IMR-90 (cell line): ENCODE measurements at regions not wholly inside any gene's neighbourhood (a gene's known extent, or its start where the extent isn't known, plus 50 kb on each side); places are given as distances from the start of the nearest gene placed in this dataset.

Experiments used
- CEBPB ChIP-seq: IDR thresholded peaks from 2 replicates; pipeline ENCODE4 v1.6.1; 2012; ENCODE audit warnings: low read depth, low read length, improper control_type of control experiment
- CTCF ChIP-seq: conservative IDR thresholded peaks from 2 replicates; pipeline ENCODE4 v1.5.1; 2012; ENCODE audit warnings: mild to moderate bottlenecking, low read depth, low read length, improper control_type of control experiment
- ELK1 ChIP-seq: fragments of 150-350 bp; IDR thresholded peaks from 2 replicates; pipeline ENCODE4 v1.6.1; 2016; ENCODE audit warnings: low read depth, mild to moderate bottlenecking, low read length, moderate library complexity, borderline replicate concordance
- POLR2A ChIP-seq: IDR thresholded peaks from 2 replicates; pipeline ENCODE4 v1.6.1; 2012; ENCODE audit warnings: mild to moderate bottlenecking, low read depth, low read length
- RAD21 ChIP-seq: IDR thresholded peaks from 2 replicates; pipeline ENCODE4 v1.6.1; 2012; ENCODE audit warnings: low read length, improper control_type of control experiment
- RCOR1 ChIP-seq: IDR thresholded peaks from 2 replicates; pipeline ENCODE4 v1.6.1; 2012; ENCODE audit warnings: mild to moderate bottlenecking, low read length, improper control_type of control experiment; ENCODE audit not compliant: insufficient replicate concordance

- TF ChIP-seq CTCF (no peak), RCOR1 (no peak), ELK1 (no peak), POLR2A (no peak), RAD21 (no peak), CEBPB (no peak)
Observed at GRCh38 chr17:12584727-12585126, 81.0 kb upstream of the MYOCD start.
